ENCODE measurements at regions not wholly inside any gene's neighbourhood (a gene's known extent, or its start where the extent isn't known, plus 50 kb on each side); places are given as distances from the start of the nearest gene placed in this dataset.

GRCh38 chr11:33514079-33514925 is 186.3 kb downstream of the C11orf91 start:
- intact Hi-C loops (cut with micrococcal nuclease): no loop called here
- Histone ChIP-seq H3K27ac (ENCODE audit: low read length in 2 of 2) (no peak overlapping the region), H3K4me1 (ENCODE audit: control insufficient read depth in 2 of 2, insufficient read depth in 2 of 2, low read length in 2 of 2) (no peaks in the 10 kb centered on the region), H3K9ac (ENCODE audit: low read length) (no peak overlapping the region), H3K79me2 (ENCODE audit: control insufficient read depth, insufficient read depth, low read length) (no peaks in the 10 kb centered on the region), H3K9me3 (ENCODE audit: control extremely low read depth in 1 of 3, control insufficient read depth in 2 of 3, insufficient read depth in 1 of 3, low read length in 2 of 3) (peaks cover 0 to 6% (median 0%) of the 10 kb centered on the region in 3 donors), H3K27me3 (replicated peaks in 1 of 4; ENCODE audit: control extremely low read depth in 1 of 4, control insufficient read depth in 3 of 4, insufficient read depth in 4 of 4, low read length in 3 of 4) (peaks cover 0 to 2% (median 0%) of the 10 kb centered on the region in 4 experiments), H4K20me1 (ENCODE audit: control insufficient read depth, insufficient read depth, low read length, poor library complexity, severe bottlenecking) (no peaks in the 10 kb centered on the region), H3K4me3 (ENCODE audit: control extremely low read depth in 1 of 5, extremely low read depth in 1 of 5, insufficient read depth in 1 of 5, low read depth in 2 of 5, low read length in 4 of 5) (no peak overlapping the region), H3K4me2 (replicated peaks; ENCODE audit: low read depth, low read length, poor library complexity, severe bottlenecking) (no peak overlapping the region), H2AFZ (ENCODE audit: insufficient read depth, low read depth, low read length, poor library complexity, severe bottlenecking) (no peak overlapping the region), H3K36me3 (replicated peaks in 1 of 2; ENCODE audit: control extremely low read depth in 1 of 2, control insufficient read depth in 1 of 2, extremely low read depth in 1 of 2, insufficient read depth in 2 of 2, low read length in 1 of 2) (no peaks in the 10 kb centered on the region)
- DNase-seq (no peak), ATAC-seq (ENCODE audit: low read depth) (no peak)
- no peaks in the 10 kb centered on the region for H3K9me3 Mint-ChIP-seq (ENCODE audit: insufficient read depth)
- H3K4me1 Mint-ChIP-seq: no peaks in the 10 kb centered on the region
- CTCF ChIA-PET: interaction anchor here (1.4 kb wide), 1 partner anchor 228 kb away, joined by 3 read pairs; no protein-coding TSS in a partner anchor
- no peak overlapping the region for H3K4me3 Mint-ChIP-seq
- TF ChIP-seq CTCF (IDR thresholded peaks at IDR 0.05) (no peak), EZH2 (IDR thresholded peaks at IDR 0.05; ENCODE audit: borderline replicate concordance, insufficient read depth, low read depth, low read length, poor library complexity, severe bottlenecking) (no peak)
- POLR2A ChIA-PET: no interaction called here
- 81% methylated on average over 4 of the region's 6 CpGs for WGBS (ENCODE audit: insufficient coverage)
- H3K27me3 Mint-ChIP-seq: peaks cover 29% of the 10 kb centered on the region
- H3K27ac Mint-ChIP-seq: no peak overlapping the region

- 86% methylated on average over 2 of the region's 3 CpGs for WGBS (ENCODE audit: insufficient coverage)
- DNase-seq (no peak), ATAC-seq (ENCODE audit: low read depth) (no peak)
- TF ChIP-seq CTCF (IDR thresholded peaks at IDR 0.05) (no peak), EZH2 (IDR thresholded peaks at IDR 0.05; ENCODE audit: borderline replicate concordance, insufficient read depth, low read depth, low read length, poor library complexity, severe bottlenecking) (no peak)
- Mint-ChIP-seq H3K27me3 (peaks cover 32% of the 10 kb centered on the region), H3K9me3 (ENCODE audit: insufficient read depth) (no peaks in the 10 kb centered on the region), H3K4me1 (no peaks in the 10 kb centered on the region), H3K27ac (no peak overlapping the region), H3K4me3 (no peak overlapping the region)
- Histone ChIP-seq H3K4me1 (ENCODE audit: control insufficient read depth in 2 of 2, insufficient read depth in 2 of 2, low read length in 2 of 2) (no peaks in the 10 kb centered on the region), H3K4me3 (ENCODE audit: control extremely low read depth in 1 of 5, extremely low read depth in 1 of 5, insufficient read depth in 1 of 5, low read depth in 2 of 5, low read length in 4 of 5) (no peak overlapping the region), H2AFZ (ENCODE audit: insufficient read depth, low read depth, low read length, poor library complexity, severe bottlenecking) (no peak overlapping the region), H3K9me3 (ENCODE audit: control extremely low read depth in 1 of 3, control insufficient read depth in 2 of 3, insufficient read depth in 1 of 3, low read length in 2 of 3) (peaks cover 0 to 6% (median 0%) of the 10 kb centered on the region in 3 donors), H3K9ac (ENCODE audit: low read length) (no peak overlapping the region), H3K27me3 (replicated peaks in 1 of 4; ENCODE audit: control extremely low read depth in 1 of 4, control insufficient read depth in 3 of 4, insufficient read depth in 4 of 4, low read length in 3 of 4) (peaks cover 0 to 2% (median 0%) of the 10 kb centered on the region in 4 experiments), H3K27ac (ENCODE audit: low read length in 2 of 2) (no peak overlapping the region), H3K4me2 (replicated peaks; ENCODE audit: low read depth, low read length, poor library complexity, severe bottlenecking) (no peak overlapping the region), H3K79me2 (ENCODE audit: control insufficient read depth, insufficient read depth, low read length) (no peaks in the 10 kb centered on the region), H3K36me3 (replicated peaks in 1 of 2; ENCODE audit: control extremely low read depth in 1 of 2, control insufficient read depth in 1 of 2, extremely low read depth in 1 of 2, insufficient read depth in 2 of 2, low read length in 1 of 2) (no peaks in the 10 kb centered on the region), H4K20me1 (ENCODE audit: control insufficient read depth, insufficient read depth, low read length, poor library complexity, severe bottlenecking) (no peaks in the 10 kb centered on the region)
- POLR2A ChIA-PET: no interaction called here
- CTCF ChIA-PET: no interaction called here
- intact Hi-C loops (cut with micrococcal nuclease): no loop called here
These were observed 191.0 kb downstream of the C11orf91 start for GRCh38 chr11:33509632-33510031.

All from B cell (primary cell).